Gastroesophageal sphincter (tissue), 4 donors: ENCODE measurements at regions not wholly inside any gene's neighbourhood (a gene's known extent, or its start where the extent isn't known, plus 50 kb on each side); places are given as distances from the start of the nearest gene placed in this dataset.

ENCODE experiments used
- ATAC-seq: fragments of 150-250 bp; one replicate; pipeline ENCODE4 v1.9.1; 2016; ENCODE audit warnings: mild to moderate bottlenecking, moderate library complexity
- H3K27ac ChIP-seq, 4 donors: fragments of 200-600 bp; sonication (generic) in 3 of 4; 1 replicate in 3 of 4; 2 replicates in 1 of 4; pipeline ENCODE4 v1.5.1; 2016 to 2019
- H3K27me3 ChIP-seq: fragments of 200-600 bp; sonication (generic); one replicate; pipeline ENCODE4 v1.5.1; 2019
- H3K36me3 ChIP-seq, 2 donors: fragments of 200-600 bp; sonication (generic); one replicate each; pipeline ENCODE4 v1.5.1; 2019; ENCODE audit warnings: control low read depth in 1 of 2
- H3K4me1 ChIP-seq, 3 donors: fragments of 200-600 bp; sonication (generic); 1 replicate in 2 of 3; 2 replicates in 1 of 3; pipeline ENCODE4 v1.5.1; 2016 to 2019; ENCODE audit warnings: control low read depth in 2 of 3
- H3K4me3 ChIP-seq, 2 donors: fragments of 200-600 bp; sonication (generic); one replicate each; pipeline ENCODE4 v1.5.1; 2019; ENCODE audit warnings: mild to moderate bottlenecking in 1 of 2, moderate library complexity in 1 of 2
- H3K9me3 ChIP-seq, 3 donors: fragments of 200-600 bp; sonication (generic); one replicate each; pipeline ENCODE4 v1.5.1; 2017 to 2019; ENCODE audit warnings: control low read depth in 2 of 3
- EP300 ChIP-seq: sonication (generic); formaldehyde crosslinking; IDR thresholded peaks from one replicate; pipeline ENCODE4 v1.6.1; 2017; ENCODE audit warnings: antibody characterized with exemption, mild to moderate bottlenecking
- POLR2A ChIP-seq, 2 donors: fragments of 450-650 bp; IDR thresholded peaks; one replicate each; pipeline ENCODE4 v1.6.1; 2017; ENCODE audit warnings: antibody characterized with exemption in 2 of 2, mild to moderate bottlenecking in 2 of 2, moderate library complexity in 1 of 2
- POLR2AphosphoS5 ChIP-seq: sonication (generic); formaldehyde crosslinking; IDR thresholded peaks from one replicate; pipeline ENCODE4 v1.6.1; 2017; ENCODE audit warnings: antibody characterized with exemption
- WGBS, 2 donors: methylation state at CpG; one replicate each; pipeline ENCODE4 v1.1.5; 2018; ENCODE audit warnings: low coverage in 1 of 2; 5-methylcytosine and 5-hydroxymethylcytosine counted together
- TF ChIP-seq, protein P1 (sequence below), 4 experiments: fragments of 200-600 bp in 2 of 4; fragments of 450-650 bp in 2 of 4; sonication (generic) in 1 of 4; IDR thresholded peaks; one replicate each; pipeline ENCODE4 v1.5.1; 2017 to 2019; ENCODE audit warnings: antibody characterized with exemption in 4 of 4, mild to moderate bottlenecking in 2 of 4, moderate library complexity in 2 of 4

DNA sequence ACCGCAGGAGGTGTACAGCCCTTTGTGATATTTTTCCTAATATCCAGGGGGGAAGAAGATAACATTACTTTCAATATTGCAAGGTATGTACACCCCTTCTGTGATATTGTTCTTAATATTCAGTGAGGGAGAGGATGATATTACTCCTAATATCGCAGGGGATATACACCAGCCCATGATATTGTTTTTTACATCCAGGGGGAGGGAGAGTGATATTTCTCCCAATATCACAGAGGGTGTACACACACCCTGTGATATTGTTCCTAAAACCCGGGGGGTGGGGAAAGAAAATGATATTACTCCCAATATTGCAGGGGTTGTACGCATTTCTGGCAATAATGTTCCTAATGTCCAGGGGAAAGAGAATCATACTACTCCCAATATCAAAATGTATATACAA, 58.0 kb upstream of the SLC25A48 start:
- no peak for ATAC-seq
- Histone ChIP-seq H3K4me1 (no peaks in the 10 kb centered on the region), H3K9me3 (no peaks in the 10 kb centered on the region), H3K36me3 (no peaks in the 10 kb centered on the region), H3K27ac (no peak overlapping the region), H3K27me3 (peaks cover 76% of the 10 kb centered on the region), H3K4me3 (no peak overlapping the region)
- WGBS, 2 donors, result 59 to 63% methylated on average over 3 to 4 of the region's 4 CpGs
- TF ChIP-seq POLR2AphosphoS5 (no peak), EP300 (no peak), POLR2A (IDR thresholded peaks at IDR 0.05) (no peak)
- TF ChIP-seq, protein P1, sequence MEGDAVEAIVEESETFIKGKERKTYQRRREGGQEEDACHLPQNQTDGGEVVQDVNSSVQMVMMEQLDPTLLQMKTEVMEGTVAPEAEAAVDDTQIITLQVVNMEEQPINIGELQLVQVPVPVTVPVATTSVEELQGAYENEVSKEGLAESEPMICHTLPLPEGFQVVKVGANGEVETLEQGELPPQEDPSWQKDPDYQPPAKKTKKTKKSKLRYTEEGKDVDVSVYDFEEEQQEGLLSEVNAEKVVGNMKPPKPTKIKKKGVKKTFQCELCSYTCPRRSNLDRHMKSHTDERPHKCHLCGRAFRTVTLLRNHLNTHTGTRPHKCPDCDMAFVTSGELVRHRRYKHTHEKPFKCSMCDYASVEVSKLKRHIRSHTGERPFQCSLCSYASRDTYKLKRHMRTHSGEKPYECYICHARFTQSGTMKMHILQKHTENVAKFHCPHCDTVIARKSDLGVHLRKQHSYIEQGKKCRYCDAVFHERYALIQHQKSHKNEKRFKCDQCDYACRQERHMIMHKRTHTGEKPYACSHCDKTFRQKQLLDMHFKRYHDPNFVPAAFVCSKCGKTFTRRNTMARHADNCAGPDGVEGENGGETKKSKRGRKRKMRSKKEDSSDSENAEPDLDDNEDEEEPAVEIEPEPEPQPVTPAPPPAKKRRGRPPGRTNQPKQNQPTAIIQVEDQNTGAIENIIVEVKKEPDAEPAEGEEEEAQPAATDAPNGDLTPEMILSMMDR (IDR thresholded peaks at IDR 0.05), result no peak

DNA sequence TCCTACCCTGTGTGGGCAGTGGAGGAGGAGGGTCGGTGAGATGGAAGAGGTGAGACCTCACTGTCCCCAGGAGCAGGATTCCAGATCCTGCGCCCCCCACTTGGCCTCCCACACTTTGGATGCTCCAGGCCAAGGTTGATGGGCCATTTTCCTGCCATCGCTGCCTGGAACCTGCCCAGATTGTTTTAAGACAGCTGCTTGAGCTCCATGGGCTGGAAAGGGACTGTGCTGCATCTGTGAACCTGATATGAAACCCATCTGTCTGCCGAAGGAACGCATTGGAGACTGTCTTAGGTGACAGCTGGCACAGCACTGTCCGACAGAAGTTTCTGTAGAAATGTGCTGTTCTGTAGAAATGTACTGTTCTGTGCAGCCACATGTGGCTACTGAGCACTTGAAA, 72.7 kb upstream of the SLC25A48 start:
- no peak overlapping the region for H3K27ac ChIP-seq
- 43 to 49% methylated on average over 1 to 4 of the region's 6 CpGs for WGBS, 2 donors
- no peaks in the 10 kb centered on the region for H3K9me3 ChIP-seq
- H3K4me3 ChIP-seq, result no peak overlapping the region
- H3K27me3 ChIP-seq, result peaks cover 48% of the 10 kb centered on the region
- H3K36me3 ChIP-seq, result no peaks in the 10 kb centered on the region
- H3K4me1 ChIP-seq, result no peaks in the 10 kb centered on the region
- TF ChIP-seq POLR2A (IDR thresholded peaks at IDR 0.05), result no peak
- TF ChIP-seq, protein P1 (IDR thresholded peaks at IDR 0.05), result no peak
- no peak for TF ChIP-seq POLR2AphosphoS5
- TF ChIP-seq EP300, result no peak
- no peak for ATAC-seq

GRCh38 chr5:135759149-135759784, 75.2 kb upstream of the SLC25A48 start:
- H3K4me1 ChIP-seq, result no peaks in the 10 kb centered on the region
- ATAC-seq, result no peak
- no peaks in the 10 kb centered on the region for H3K9me3 ChIP-seq
- WGBS, 2 donors, result 91 to 96% methylated on average over 5 of the region's 5 CpGs
- TF ChIP-seq POLR2AphosphoS5 (no peak), EP300 (no peak), POLR2A (IDR thresholded peaks at IDR 0.05) (no peak)
- TF ChIP-seq, protein P1 (IDR thresholded peaks at IDR 0.05), result no peak
- H3K4me3 ChIP-seq, result no peak overlapping the region
- no peak overlapping the region for H3K27ac ChIP-seq
- no peaks in the 10 kb centered on the region for H3K36me3 ChIP-seq
- peaks cover 27% of the 10 kb centered on the region for H3K27me3 ChIP-seq

GRCh38 chr5:135753990-135754389, 80.5 kb upstream of the SLC25A48 start:
- Histone ChIP-seq H3K36me3 (no peaks in the 10 kb centered on the region), H3K4me3 (no peak overlapping the region), H3K4me1 (no peaks in the 10 kb centered on the region), H3K9me3 (no peaks in the 10 kb centered on the region), H3K27me3 (no peaks in the 10 kb centered on the region), H3K27ac (no peak overlapping the region)
- TF ChIP-seq, protein P1 (IDR thresholded peaks at IDR 0.05), result no peak
- TF ChIP-seq POLR2AphosphoS5 (no peak), EP300 (no peak), POLR2A (IDR thresholded peaks at IDR 0.05) (no peak)
- WGBS, 2 donors, result 63 to 65% methylated on average over 4 to 5 of the region's 5 CpGs
- ATAC-seq, result no peak

GRCh38 chr5:135750506-135750905, 84.0 kb upstream of the SLC25A48 start:
- Histone ChIP-seq H3K4me1 (no peaks in the 10 kb centered on the region), H3K27ac (no peak overlapping the region), H3K36me3 (no peaks in the 10 kb centered on the region), H3K27me3 (no peaks in the 10 kb centered on the region), H3K4me3 (no peak overlapping the region), H3K9me3 (peaks cover 0 to 9% (median 0%) of the 10 kb centered on the region in 3 donors)
- TF ChIP-seq POLR2A (IDR thresholded peaks at IDR 0.05), result no peak
- TF ChIP-seq EP300, result no peak
- TF ChIP-seq POLR2AphosphoS5, result no peak
- TF ChIP-seq, protein P1 (IDR thresholded peaks at IDR 0.05), result no peak
- WGBS, 2 donors, result 63 to 100% methylated on average over 1 to 3 of the region's 4 CpGs
- ATAC-seq, result no peak
